Liver (tissue), 8 donors: ENCODE measurements at regions not wholly inside any gene's neighbourhood (a gene's known extent, or its start where the extent isn't known, plus 50 kb on each side); places are given as distances from the start of the nearest gene placed in this dataset.

Experiments
- DNase-seq: peaks from one replicate; pipeline ENCODE4 v3.0.0-alpha.2; 2017; ENCODE audit warnings: low spot score
- H3K27ac ChIP-seq, 2 donors: one replicate each; pipeline ENCODE4 v1.7.0; 2013; ENCODE audit warnings: inconsistent platforms in 2 of 2, low read length in 2 of 2, control low read depth in 1 of 2, low read depth in 1 of 2, mild to moderate bottlenecking in 1 of 2
- H3K27me3 ChIP-seq, 4 donors: one replicate each; pipeline versions ENCODE4 v1.6.1 to v1.7.0; 2013; ENCODE audit warnings: low read length in 3 of 4, inconsistent platforms in 1 of 4, mild to moderate bottlenecking in 1 of 4, moderate library complexity in 1 of 4; ENCODE audit not compliant: control insufficient read depth in 4 of 4, insufficient read depth in 4 of 4
- H3K36me3 ChIP-seq, 4 donors: one replicate each; pipeline versions ENCODE4 v1.6.1 to v1.7.0; 2013; ENCODE audit warnings: low read length in 3 of 4, mild to moderate bottlenecking in 3 of 4, low read depth in 1 of 4, moderate library complexity in 1 of 4; ENCODE audit not compliant: control insufficient read depth in 4 of 4, insufficient read depth in 3 of 4
- H3K4me1 ChIP-seq, 4 donors: one replicate each; pipeline versions ENCODE4 v1.6.1 to v1.7.0; 2013; ENCODE audit warnings: low read length in 3 of 4, mild to moderate bottlenecking in 3 of 4, moderate library complexity in 1 of 4; ENCODE audit not compliant: control insufficient read depth in 4 of 4, insufficient read depth in 4 of 4
- H3K4me3 ChIP-seq, 3 donors: one replicate each; pipeline versions ENCODE4 v1.6.1 to v1.7.0; 2013; ENCODE audit warnings: low read length in 3 of 3, control low read depth in 1 of 3, low read depth in 1 of 3, mild to moderate bottlenecking in 1 of 3
- H3K9ac ChIP-seq, 2 donors: one replicate each; pipeline ENCODE4 v1.7.0; 2013; ENCODE audit warnings: low read length in 2 of 2, mild to moderate bottlenecking in 2 of 2, moderate library complexity in 2 of 2, control low read depth in 1 of 2, low read depth in 1 of 2
- H3K9me3 ChIP-seq, 4 donors: one replicate each; pipeline versions ENCODE4 v1.6.1 to v1.7.0; 2013; ENCODE audit warnings: low read length in 3 of 4; ENCODE audit not compliant: control insufficient read depth in 4 of 4
- EGR1 ChIP-seq, 2 donors: IDR thresholded peaks; 2 replicates each; pipeline ENCODE4 v1.6.1; 2016 to 2018; ENCODE audit warnings: antibody characterized with exemption in 2 of 2, low read depth in 2 of 2
- FOXA1 ChIP-seq: IDR thresholded peaks from 2 replicates; pipeline ENCODE4 v1.6.1; 2016; ENCODE audit warnings: antibody characterized with exemption
- FOXA2 ChIP-seq: IDR thresholded peaks from 2 replicates; pipeline ENCODE4 v1.6.1; 2016; ENCODE audit warnings: antibody characterized with exemption
- GABPA ChIP-seq, 2 donors: IDR thresholded peaks in 1 of 2; conservative IDR thresholded peaks in 1 of 2; 2 replicates each; pipeline ENCODE4 v1.6.1; 2016; ENCODE audit warnings: antibody characterized with exemption in 2 of 2, mild to moderate bottlenecking in 1 of 2, moderate library complexity in 1 of 2
- HNF4A ChIP-seq, 2 donors: conservative IDR thresholded peaks; 2 replicates each; pipeline ENCODE4 v1.6.1; 2016; ENCODE audit warnings: antibody characterized with exemption in 2 of 2, mild to moderate bottlenecking in 2 of 2
- HNF4G ChIP-seq: IDR thresholded peaks from 2 replicates; pipeline ENCODE4 v1.6.1; 2016; ENCODE audit warnings: antibody characterized with exemption
- JUND ChIP-seq, 2 donors: IDR thresholded peaks; 2 replicates each; pipeline ENCODE4 v1.6.1; 2016; ENCODE audit warnings: antibody characterized with exemption in 2 of 2
- NR2F2 ChIP-seq: IDR thresholded peaks from 2 replicates; pipeline ENCODE4 v1.6.1; 2016; ENCODE audit warnings: antibody characterized with exemption
- RAD21 ChIP-seq, 2 donors: IDR thresholded peaks; 2 replicates each; pipeline ENCODE4 v1.6.1; 2016; ENCODE audit warnings: antibody characterized with exemption in 2 of 2, mild to moderate bottlenecking in 2 of 2
- RXRA ChIP-seq, 2 donors: IDR thresholded peaks; 2 replicates each; pipeline ENCODE4 v1.6.1; 2017 to 2018; ENCODE audit warnings: antibody characterized with exemption in 2 of 2, mild to moderate bottlenecking in 1 of 2
- SP1 ChIP-seq: IDR thresholded peaks from 2 replicates; pipeline ENCODE4 v1.6.1; 2018; ENCODE audit warnings: antibody characterized with exemption, mild to moderate bottlenecking
- TAF1 ChIP-seq: conservative IDR thresholded peaks from 2 replicates; pipeline ENCODE4 v1.6.1; 2016; ENCODE audit warnings: antibody characterized with exemption, mild to moderate bottlenecking
- YY1 ChIP-seq: IDR thresholded peaks from 2 replicates; pipeline ENCODE4 v1.6.1; 2016; ENCODE audit warnings: antibody characterized with exemption, mild to moderate bottlenecking
- WGBS: extraction: QIAGEN DNeasy Blood & Tissue Kit; methylation state at CpG from one replicate; pipeline ENCODE4 v1.1.7; 2013; 5-methylcytosine and 5-hydroxymethylcytosine counted together
- TF ChIP-seq, protein P1 (sequence below): IDR thresholded peaks from 2 replicates; pipeline ENCODE4 v1.6.1; 2016; ENCODE audit warnings: antibody characterized with exemption
- TF ChIP-seq, protein P2 (sequence below): IDR thresholded peaks from 2 replicates; pipeline ENCODE4 v1.6.1; 2016; ENCODE audit warnings: antibody characterized with exemption
- TF ChIP-seq, protein P3 (sequence below): IDR thresholded peaks from 2 replicates; pipeline ENCODE4 v1.6.1; 2016; ENCODE audit warnings: antibody characterized with exemption, mild to moderate bottlenecking
- TF ChIP-seq, protein P4 (sequence below): fragments of 150-350 bp; IDR thresholded peaks from 2 replicates; pipeline ENCODE4 v1.5.1; 2017; ENCODE audit warnings: improper control_type of control experiment, low read depth, low read length; ENCODE audit not compliant: missing input control
- TF ChIP-seq, protein P5 (sequence below): IDR thresholded peaks from 2 replicates; pipeline ENCODE4 v1.6.1; 2016; ENCODE audit warnings: antibody characterized with exemption
- donor health status: healthy.
- donor health status: healthy.
- donor health status: healthy.
- donor health status: healthy.
- donor health status: healthy.

DNA sequence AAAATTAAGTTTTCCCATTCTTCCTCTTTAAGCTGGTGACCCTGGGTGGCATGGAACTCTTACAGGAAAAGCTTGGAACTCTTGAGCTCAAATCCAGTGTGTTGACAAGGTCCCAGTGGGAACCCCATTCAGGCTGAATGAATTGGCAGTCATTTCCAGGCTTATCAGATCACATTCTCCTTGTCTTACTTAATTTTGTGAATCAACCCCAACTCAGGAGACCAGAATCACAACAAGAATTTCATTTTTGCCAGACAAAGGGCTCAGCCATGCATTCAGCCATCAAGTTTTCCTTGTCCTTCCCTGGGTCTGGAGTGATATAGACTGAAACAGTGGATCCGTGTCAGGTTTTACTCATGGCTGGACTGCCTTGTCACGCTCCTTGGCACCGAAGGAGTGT lies 92.1 kb upstream of the EEF1E1 start (continued):
- TF ChIP-seq, protein P1, sequence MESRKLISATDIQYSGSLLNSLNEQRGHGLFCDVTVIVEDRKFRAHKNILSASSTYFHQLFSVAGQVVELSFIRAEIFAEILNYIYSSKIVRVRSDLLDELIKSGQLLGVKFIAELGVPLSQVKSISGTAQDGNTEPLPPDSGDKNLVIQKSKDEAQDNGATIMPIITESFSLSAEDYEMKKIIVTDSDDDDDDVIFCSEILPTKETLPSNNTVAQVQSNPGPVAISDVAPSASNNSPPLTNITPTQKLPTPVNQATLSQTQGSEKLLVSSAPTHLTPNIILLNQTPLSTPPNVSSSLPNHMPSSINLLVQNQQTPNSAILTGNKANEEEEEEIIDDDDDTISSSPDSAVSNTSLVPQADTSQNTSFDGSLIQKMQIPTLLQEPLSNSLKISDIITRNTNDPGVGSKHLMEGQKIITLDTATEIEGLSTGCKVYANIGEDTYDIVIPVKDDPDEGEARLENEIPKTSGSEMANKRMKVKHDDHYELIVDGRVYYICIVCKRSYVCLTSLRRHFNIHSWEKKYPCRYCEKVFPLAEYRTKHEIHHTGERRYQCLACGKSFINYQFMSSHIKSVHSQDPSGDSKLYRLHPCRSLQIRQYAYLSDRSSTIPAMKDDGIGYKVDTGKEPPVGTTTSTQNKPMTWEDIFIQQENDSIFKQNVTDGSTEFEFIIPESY: no peak
- TF ChIP-seq YY1 (no peak), JUND (IDR thresholded peaks at IDR 0.05) (no peak), RXRA (IDR thresholded peaks at IDR 0.05) (no peak), SP1 (no peak)
- TF ChIP-seq, protein P2, sequence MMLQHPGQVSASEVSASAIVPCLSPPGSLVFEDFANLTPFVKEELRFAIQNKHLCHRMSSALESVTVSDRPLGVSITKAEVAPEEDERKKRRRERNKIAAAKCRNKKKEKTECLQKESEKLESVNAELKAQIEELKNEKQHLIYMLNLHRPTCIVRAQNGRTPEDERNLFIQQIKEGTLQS: no peak

DNA sequence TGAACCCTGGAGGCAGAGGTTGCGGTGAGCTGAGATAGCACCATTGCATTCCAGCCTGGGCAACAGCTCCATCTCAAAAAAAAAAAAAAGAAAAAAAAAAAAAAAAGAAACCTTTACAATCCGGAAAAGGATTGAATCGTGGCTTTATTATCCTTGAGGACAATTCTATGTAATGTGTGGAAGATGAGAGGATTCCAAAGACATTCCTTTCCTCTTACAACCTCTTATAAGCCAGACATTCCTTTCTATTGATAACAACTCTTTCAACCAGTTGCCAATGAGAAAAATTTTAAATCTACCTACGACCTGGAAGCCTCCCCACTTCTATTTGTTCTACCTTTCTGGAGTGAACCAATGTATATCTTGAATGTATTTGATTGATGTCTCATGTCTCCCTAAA lies 91.2 kb upstream of the EEF1E1 start:
- no peaks in the 10 kb centered on the region for H3K4me1 ChIP-seq
- WGBS: 88% methylated on average over 4 of the region's 4 CpGs

More for the DNA sequence above, 91.2 kb upstream of the EEF1E1 start:
- H3K9me3 ChIP-seq: no peaks in the 10 kb centered on the region
- no peak overlapping the region for H3K9ac ChIP-seq
- no peak for DNase-seq
- no peak overlapping the region for H3K27ac ChIP-seq
- no peaks in the 10 kb centered on the region for H3K36me3 ChIP-seq
- no peak overlapping the region for H3K4me3 ChIP-seq
- H3K27me3 ChIP-seq: peaks cover 0 to 2% (median 0%) of the 10 kb centered on the region in 4 donors
- TF ChIP-seq HNF4G: no peak
- TF ChIP-seq RXRA (IDR thresholded peaks at IDR 0.05): no peak
- TF ChIP-seq, protein P3, sequence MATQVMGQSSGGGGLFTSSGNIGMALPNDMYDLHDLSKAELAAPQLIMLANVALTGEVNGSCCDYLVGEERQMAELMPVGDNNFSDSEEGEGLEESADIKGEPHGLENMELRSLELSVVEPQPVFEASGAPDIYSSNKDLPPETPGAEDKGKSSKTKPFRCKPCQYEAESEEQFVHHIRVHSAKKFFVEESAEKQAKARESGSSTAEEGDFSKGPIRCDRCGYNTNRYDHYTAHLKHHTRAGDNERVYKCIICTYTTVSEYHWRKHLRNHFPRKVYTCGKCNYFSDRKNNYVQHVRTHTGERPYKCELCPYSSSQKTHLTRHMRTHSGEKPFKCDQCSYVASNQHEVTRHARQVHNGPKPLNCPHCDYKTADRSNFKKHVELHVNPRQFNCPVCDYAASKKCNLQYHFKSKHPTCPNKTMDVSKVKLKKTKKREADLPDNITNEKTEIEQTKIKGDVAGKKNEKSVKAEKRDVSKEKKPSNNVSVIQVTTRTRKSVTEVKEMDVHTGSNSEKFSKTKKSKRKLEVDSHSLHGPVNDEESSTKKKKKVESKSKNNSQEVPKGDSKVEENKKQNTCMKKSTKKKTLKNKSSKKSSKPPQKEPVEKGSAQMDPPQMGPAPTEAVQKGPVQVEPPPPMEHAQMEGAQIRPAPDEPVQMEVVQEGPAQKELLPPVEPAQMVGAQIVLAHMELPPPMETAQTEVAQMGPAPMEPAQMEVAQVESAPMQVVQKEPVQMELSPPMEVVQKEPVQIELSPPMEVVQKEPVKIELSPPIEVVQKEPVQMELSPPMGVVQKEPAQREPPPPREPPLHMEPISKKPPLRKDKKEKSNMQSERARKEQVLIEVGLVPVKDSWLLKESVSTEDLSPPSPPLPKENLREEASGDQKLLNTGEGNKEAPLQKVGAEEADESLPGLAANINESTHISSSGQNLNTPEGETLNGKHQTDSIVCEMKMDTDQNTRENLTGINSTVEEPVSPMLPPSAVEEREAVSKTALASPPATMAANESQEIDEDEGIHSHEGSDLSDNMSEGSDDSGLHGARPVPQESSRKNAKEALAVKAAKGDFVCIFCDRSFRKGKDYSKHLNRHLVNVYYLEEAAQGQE: no peak
- TF ChIP-seq, protein P1: no peak
- TF ChIP-seq, protein P4, sequence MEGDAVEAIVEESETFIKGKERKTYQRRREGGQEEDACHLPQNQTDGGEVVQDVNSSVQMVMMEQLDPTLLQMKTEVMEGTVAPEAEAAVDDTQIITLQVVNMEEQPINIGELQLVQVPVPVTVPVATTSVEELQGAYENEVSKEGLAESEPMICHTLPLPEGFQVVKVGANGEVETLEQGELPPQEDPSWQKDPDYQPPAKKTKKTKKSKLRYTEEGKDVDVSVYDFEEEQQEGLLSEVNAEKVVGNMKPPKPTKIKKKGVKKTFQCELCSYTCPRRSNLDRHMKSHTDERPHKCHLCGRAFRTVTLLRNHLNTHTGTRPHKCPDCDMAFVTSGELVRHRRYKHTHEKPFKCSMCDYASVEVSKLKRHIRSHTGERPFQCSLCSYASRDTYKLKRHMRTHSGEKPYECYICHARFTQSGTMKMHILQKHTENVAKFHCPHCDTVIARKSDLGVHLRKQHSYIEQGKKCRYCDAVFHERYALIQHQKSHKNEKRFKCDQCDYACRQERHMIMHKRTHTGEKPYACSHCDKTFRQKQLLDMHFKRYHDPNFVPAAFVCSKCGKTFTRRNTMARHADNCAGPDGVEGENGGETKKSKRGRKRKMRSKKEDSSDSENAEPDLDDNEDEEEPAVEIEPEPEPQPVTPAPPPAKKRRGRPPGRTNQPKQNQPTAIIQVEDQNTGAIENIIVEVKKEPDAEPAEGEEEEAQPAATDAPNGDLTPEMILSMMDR: no peak
- no peak for TF ChIP-seq EGR1 (IDR thresholded peaks at IDR 0.05; ENCODE audit: low read depth in 2 of 2)
- TF ChIP-seq FOXA1: no peak
- no peak for TF ChIP-seq SP1
- no peak for TF ChIP-seq GABPA (IDR thresholded peaks at IDR 0.05 in 1 of 2, conservative IDR thresholded peaks at IDR 0.05 in 1 of 2)
- TF ChIP-seq, protein P5, sequence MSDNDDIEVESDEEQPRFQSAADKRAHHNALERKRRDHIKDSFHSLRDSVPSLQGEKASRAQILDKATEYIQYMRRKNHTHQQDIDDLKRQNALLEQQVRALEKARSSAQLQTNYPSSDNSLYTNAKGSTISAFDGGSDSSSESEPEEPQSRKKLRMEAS: no peak
- TF ChIP-seq FOXA2: no peak
- TF ChIP-seq, protein P2: no peak
- no peak for TF ChIP-seq RAD21 (IDR thresholded peaks at IDR 0.05)
- no peak for TF ChIP-seq JUND (IDR thresholded peaks at IDR 0.05)
- TF ChIP-seq HNF4A (conservative IDR thresholded peaks at IDR 0.05): no peak
- TF ChIP-seq TAF1: no peak
- TF ChIP-seq NR2F2: no peak
